HT1080 (cell line): ENCODE measurements at regions not wholly inside any gene's neighbourhood (a gene's known extent, or its start where the extent isn't known, plus 50 kb on each side); places are given as distances from the start of the nearest gene placed in this dataset.
A peak's percentile ranks its signal among the peaks of the same experiment; 100 is the strongest.
"Not testable (repeated sequence)": the region's sequence is repeated elsewhere in the genome, so short reads cannot be mapped to it uniquely, and the experiment has no call there.

Source experiments
- DNase-seq: peaks from one replicate; pipeline ENCODE4 v3.0.0-alpha.2; 2015; ENCODE audit warnings: low read depth

DNA sequence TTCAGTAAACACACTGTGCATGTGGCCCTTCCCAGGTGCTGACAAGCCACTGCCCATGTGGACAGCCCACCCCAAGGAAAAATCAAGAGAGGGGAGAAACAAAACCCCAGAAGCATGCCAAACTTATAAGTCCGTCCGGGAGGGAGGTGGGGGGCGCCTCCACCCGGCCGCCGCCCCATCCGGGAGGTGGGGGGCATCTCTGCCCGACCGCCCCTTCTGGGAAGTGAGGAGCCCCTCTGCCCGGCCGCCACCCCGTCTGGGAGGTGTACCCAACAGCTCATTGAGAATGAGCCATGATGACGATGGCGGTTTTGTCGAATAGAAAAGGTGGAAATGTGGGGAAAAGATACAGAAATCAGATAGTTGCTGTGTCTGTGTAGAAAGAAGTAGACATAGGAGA is 53.8 kb upstream of the C2CD4B start:
- DNase-seq: no peak

DNA sequence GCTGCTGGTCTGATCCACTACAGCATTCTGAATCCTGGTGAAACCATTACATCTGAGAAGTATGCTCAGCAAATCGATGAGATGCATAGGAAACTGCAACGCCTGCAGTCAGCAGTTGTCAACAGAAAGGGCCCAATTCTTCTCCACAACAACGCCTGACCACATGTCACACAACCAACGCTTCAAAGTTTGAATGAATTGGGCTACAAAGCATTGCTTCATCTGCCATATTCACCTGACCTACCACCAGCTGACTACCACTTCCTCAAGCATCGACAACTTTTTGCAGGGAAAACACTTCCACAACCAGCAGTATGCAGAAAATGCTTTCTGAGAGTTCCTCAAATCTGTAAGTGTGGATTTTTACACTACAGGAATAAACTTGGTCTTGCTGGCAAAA is 54.7 kb upstream of the C2CD4B start:
- no peak for DNase-seq

DNA sequence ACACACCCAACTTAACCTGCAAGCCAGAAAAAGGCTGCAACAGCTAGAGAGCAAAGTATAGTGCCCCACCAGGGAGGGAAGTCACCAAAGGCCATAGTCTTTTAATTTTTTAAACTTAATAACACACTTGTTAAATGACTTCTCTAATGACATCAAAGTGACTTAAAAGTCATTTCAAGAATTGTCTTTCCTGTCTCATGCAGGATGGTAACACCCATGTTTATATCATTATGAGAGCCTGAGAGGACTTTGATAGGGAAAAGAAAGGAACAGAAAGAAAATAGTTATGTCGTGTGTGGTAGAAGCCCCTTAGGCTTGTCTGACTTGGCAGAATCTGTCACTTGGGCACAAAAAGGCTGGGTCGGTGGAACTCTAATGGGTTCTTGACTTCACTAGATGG is 57.9 kb upstream of the C2CD4B start:
- no peak for DNase-seq

DNA sequence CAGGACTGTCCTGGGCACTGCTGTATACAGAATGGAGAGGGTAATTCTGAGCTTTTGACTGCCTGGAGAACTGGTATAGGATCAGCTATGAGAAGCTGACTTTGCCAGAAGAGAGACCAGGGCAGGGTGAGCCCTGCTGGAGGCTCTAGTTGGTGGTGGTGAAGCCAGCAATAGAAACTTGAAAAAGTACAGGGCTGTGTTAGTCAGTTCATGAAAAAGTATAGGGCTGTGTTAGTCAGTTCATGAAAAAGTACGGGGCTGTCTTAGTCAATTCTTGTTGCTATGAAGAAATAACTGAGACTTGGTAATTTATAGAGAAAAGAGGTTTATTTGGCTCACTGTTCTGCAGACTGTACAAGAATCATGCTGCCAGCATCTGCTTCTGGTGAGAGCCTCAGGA is 63.5 kb upstream of the C2CD4B start:
- DNase-seq: no peak

DNA sequence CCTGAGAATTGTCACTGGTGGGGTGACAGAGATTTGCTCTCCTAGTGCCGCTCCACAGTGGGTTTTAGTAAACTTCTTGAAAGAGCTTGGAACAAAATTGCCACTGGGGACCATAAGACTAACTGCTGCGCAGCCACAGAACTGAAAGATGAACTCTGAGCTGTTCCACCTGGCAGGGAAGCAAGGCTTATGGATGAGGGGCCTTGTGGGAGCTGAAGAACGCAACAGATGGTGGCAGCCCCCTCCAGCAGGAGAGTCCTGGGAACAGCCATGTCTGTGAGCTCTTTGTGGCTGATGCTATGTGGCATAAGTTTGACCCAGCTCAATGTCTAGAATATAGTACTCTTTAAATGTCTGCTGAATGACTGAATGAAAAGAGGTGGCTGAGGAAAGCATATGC is 66.8 kb upstream of the C2CD4B start:
- DNase-seq: no peak

DNA sequence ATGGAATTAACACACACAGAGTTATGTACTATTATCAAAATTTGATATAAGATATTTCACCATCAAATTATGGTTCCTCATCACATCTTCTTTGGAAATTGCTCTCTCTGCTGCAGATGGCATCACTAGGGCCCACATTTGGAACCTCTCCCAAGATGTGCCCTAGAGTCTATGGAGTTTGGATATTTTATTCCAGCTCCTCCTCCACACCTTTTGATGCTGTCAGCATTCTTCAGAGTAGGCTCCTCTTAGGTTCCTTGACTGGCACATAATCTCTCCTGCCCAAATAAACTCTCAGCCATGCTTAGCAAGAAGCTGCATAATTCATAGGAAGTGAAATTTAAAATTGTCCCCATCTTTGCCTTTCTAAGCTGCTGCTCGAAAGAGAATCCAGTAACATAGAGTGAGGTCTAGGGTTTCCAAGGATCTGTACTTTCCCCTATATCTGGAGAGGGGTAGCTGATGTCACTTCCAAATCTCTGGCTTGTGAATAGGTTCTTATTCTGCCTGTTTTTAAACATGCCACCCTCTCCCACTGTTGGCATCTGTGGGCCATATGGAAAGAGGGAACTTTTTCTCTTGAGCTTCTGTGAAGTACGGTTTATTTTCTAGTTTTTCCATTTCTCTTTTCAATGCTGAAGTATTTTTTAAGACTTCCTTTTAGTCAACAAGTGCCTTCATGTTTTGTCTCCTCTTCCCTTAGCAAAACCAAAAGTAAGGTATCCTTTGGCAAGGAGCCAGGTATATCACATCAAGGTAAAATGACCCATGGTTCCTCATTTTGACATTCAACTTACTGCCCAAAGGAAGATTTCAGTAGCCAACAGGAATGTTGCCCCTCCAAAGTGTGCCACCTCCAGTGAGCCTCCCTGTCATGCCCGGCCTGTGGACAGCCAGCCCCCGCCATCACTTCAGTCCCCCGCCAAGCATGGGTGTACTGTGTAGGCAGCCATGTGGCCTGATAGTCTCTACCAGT is 75.3 kb upstream of the C2CD4B start:
- DNase-seq: no peak

DNA sequence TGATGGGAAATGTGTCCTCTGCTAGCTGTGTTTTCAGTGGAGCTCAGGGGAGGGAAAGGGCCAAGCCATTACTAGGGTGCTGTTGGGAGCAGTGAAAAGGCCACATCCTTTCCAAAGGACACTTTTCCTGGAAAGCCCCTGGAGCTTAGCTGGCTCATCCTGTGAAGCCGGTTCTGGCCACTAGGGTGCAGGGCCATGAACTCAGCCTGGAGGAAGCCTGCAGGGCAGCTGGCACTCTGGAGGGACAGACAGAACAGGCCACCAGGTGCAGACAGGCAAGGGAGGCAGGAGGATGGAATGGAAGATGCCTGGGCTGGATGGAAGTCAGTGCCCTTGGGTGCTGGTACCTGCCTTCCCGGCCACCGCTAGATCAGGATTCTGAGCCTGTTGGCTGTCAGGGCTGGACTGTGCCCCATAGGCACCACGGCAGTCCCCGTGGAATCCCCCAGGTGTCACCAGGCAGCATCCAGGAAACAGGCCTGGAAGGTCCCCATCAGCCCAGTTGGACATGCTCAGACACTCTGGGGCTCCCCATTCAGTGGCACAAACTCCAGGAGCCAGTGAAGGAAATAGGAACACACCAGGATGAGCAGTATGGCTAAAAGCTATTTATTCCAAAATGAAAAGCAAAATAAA is 76.2 kb upstream of the C2CD4B start:
- DNase-seq: peak; percentile 18

DNA sequence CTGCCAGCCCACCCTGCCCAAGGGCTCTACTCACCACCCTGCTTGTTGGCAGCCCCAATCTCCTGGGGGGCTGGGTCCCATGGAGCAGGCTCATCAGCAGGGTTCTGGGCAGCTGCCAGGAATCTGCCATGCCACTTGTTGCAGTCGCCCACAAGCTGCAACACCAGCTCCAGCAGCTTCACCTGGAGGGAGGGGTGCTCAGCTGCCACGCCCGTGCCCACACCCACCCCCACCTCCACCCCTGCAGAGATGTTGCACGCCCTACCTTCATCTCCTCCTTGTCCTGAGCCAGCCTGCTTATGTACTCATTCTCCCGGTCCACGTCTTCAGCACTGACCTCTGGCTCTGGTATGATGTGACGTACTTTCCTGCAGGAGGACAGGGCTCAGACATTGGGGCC is 77.9 kb upstream of the C2CD4B start:
- no peak for DNase-seq

DNA sequence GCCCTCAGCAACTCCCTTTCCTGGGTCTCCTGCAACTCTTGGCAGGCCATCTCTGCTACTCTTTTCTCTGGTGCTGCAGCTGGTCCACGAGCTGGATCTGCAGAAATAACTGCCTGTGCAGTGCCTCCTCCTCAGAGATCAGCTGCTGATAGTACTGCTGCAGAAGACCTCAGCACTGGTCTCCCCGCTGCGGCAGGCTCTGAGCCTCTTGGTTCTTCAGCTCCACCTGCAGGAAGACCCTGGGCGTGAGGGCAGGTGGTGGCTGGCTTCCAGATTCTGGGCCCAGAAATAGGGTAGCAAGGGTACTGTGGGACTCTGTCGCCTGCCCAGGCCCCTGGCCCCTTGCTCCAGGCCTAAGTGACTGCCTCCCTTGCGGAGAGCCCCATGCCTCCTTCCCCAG is 79.7 kb upstream of the C2CD4B start:
- DNase-seq: no peak

DNA sequence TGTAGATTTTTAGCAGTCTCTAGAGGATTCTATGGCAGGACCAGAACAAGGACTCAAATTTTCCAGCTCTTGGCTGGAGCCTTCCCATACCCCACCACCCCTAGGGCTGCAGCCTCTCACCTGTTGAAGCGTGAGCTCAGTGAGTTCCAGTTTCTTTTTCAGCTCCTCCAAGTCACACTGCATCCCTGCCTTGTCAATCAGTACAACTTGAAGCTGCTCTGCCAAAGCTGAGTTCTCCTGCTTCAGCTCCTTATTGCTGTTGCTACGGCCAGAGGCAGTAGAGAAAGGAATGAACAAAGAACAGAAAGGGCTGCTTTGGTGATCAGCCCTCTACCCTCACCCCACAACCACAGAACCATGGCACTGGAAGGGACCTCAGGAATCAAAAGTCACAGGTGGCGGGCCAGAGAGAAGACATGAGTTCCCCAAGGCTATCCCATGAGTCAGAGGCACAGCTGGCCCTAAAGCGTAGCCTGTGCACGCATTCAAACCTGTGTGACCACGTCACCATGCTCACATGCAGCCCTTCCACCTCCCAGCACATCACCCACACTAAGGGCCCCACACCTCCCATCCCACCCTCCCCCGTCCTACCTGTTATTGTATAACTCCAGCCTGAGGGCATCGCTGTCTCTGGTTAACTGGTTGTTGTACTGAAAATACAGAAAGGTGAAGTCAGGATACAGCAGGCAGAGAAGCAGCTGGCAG is 83.3 kb upstream of the C2CD4B start:
- DNase-seq: no peak

DNA sequence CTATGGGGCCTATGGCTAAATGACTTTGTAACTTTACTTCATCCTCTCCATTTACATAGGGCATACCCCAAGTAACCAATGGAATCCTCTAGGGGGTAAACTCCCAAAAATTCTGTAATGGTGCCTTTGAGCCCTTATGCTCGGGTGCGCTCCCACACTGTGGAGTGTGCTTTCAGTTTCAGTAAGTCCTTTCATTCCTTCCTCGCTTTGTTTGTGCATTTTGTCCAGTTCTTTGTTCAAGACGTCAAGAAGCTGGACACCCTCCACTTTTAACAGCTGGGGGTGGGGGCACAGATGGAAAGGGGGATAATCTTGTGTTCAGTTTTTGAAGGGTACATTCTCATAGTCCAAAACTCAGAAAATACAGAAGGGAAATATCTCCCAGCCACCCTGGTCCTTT is 84.4 kb upstream of the C2CD4B start:
- DNase-seq: no peak

DNA sequence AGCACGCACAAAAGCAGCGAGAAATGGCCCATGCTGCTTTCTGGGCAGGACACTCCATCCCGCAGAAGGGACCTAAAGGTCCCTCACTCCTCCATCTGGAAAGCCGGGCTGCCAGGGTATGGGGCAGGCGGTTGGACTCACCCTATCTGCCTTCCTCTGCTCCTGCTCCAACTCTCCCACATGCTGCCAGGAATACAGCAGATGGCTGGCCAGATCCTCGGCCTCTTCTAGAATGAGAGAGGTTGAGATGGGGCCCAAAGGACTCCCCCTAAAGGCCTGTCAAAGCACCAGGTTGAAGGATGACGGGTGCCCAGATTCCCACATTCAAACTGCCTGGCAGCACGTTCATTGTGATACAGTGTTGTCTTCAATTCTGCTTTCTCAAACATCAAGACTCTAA is 85.1 kb upstream of the C2CD4B start:
- DNase-seq: no peak

DNA sequence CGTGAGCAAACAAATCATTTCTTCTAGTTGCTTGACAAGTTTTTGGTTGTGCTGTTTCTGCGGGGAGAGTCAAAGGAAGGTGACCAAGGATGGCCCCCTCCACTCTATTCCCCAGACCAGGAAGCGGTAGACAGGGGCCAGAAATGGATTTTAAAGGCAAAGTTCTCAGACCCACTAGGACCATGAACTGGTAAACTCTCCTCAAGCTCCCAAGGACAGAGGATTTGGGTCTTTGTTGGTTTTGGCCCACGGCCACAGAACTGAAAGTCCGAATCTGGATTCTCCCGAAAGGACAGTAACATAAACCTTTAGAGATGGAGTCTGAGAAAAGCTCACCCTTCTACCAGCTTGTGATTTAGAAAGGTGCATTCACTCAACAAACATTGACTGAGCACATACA is 85.9 kb upstream of the C2CD4B start:
- no peak for DNase-seq

DNA sequence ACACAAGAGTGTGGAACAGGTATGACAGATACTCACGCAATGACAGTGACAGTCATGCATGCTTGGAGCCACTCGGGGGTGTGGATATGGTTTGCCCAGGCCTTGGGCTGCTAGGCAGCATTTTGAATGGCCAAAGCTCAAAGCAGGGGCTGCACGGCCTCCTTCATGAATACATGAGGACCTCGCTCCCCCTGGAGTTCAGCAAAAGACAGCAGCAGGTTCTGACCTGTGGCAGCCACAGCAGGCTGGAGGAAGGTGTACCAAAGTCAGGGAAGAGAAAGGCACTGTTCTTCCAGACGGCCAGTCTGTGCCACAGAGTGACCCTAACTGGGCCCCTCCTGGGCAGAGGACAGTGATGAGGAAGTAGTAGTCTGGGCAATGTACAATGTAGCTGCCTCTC is 88.2 kb upstream of the C2CD4B start:
- no peak for DNase-seq

DNA sequence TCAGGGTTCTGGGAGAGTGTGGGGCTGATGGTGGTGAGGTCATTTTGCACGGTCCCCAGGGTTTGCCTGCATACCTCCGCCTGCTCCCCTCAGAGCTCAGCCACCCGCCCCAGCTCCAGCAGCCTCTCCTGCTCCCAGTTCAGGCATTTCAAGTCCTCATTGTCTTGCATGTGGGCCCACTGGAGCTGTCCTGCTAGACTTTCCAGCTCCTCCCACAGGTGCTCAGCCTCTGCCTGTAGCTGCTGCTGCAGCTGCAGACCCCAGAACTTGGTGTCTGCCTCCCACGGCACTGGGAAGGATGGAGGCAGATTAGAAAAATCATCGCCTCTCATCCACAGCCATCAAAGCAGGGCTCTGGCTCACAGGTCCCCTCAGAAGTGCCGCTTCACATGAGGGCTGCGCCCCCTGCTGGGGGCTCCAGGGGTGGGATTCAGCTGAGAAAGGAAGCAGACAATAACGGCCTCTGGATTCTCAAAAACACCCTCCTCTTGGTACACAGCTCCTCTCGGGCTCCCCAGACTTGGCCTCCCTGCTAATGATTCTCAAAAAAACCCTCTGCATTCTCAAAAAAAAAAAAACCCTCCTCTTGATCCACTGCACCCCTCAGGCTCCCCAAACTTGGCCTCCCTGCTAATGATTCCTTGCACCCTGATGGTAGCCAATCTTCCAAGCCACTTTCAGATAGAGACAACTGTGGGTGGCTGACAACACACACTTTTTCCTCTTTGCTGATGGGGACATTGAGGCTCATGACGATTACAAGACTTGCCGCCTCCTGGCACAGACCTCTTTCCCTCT is 89.3 kb upstream of the C2CD4B start:
- DNase-seq: peak; percentile 43

DNA sequence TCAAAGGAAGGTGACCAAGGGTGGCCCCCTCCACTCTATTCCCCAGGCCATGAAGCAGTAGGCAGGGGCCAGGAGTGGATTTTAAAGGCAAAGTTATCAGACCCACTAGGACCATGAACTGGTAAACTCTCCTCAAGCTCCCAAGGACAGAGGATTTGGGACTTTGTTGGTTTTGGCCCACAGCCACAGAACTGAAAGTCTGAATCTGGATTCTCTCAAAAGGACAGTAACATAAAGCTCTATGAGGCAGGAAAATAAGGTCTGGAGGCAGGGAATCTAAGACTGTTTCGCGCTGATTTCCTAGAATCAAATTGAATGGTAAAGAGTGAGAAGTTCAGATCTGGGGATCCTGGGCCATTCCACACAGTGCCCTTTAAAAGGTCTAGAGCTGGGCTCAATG is 91.3 kb upstream of the C2CD4B start:
- not testable (repeated sequence) for DNase-seq

DNA sequence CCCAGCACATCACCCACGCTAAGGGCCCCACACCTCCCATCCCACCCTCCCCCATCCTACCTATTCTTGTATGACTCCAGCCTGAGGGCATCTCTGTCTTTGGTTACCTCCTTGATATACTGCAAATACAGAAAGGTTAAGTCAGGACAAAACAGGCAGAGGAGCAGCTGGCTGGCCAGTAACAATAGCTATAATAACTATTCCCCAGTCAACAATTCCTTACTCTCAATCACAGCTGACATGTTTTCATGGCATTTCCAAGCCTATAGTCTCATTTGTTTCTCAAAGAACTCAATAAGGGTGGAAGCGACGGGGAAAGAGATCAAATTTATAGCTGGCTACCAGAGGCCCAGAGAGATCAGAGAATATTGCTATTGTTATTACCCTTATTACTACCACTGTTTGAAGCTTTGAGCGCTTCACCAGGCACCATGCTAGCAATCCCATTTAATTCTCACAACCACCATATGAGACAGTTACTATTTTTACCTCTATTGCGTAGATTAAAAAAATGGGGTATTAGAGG is 93.0 kb upstream of the C2CD4B start:
- no peak for DNase-seq

DNA sequence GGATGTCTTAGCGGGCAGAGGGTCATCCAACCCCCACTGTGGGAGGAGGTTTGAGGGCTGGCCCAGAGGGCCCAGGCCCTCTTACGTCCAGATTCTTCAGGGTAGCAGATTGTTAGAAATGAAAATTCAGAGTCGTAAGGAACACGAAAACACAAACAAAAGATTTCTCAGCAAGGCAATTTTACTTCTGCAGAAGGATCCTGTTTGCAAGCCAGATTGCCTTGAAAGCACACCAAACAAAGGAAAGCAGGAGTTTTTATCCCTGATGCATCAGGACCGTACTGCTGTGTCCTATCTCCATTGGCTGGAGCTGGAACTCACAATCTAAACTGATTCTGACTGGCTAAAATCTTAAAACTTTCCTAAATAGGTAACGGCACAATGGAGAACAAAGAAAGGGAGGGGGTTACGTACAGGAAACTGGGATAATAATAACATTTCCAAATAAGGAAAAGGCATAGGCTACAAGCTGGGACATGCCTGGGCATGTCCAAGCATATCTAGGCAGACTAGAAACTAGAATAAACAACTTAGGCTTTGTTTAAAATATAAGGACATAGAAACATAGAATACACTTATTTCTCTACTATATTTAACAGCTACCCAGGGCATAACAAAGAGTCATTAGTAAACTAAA is 97.3 kb upstream of the C2CD4B start:
- DNase-seq: peak; percentile 36

DNA sequence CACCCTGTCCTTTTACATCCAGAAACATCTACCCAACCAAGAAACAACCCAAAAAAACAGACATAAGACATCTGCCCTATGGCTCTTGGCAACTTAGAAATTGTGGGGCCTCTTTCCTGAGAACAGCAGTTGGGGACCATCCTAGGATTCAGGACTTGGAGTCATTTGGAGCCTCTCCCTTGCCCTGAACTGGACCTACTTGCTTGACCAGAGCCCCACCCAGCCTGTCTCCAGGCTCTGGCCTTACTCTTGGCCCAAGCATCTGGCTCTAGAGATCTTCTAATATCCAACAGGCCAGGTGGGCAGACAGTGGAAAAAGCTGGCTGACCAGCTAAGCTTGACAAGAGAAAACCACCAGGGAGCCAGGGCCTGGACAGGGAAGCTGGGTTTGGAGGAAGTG is 99.1 kb upstream of the C2CD4B start:
- no peak for DNase-seq

DNA sequence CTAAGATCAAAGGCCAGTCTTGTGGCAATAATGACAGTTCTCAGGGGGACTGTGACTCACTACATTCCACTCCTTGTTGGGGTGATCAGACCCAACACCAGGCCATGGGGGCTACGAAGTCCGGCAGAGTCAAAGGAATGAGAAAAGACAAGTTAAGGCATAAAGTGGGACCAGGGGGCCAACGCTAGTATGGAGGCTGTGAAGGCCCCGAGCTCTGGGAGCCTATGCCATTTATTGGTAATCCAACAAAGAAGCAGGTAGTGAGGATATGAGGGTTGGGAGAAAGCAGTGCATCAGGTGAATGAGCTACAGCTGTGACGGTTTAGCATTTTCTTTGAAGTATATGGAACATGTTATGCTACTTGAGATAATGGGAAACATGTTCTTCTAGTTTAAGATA is 104.4 kb upstream of the C2CD4B start:
- DNase-seq: no peak
